Femur (tissue), 1 donor: ENCODE measurements at regions not wholly inside any gene's neighbourhood (a gene's known extent, or its start where the extent isn't known, plus 50 kb on each side); places are given as distances from the start of the nearest gene placed in this dataset.
"Not testable (repeated sequence)": the region's sequence is repeated elsewhere in the genome, so short reads cannot be mapped to it uniquely, and the experiment has no call there.

Experiments
- DNase-seq: peaks from one replicate; pipeline ENCODE4 v3.0.0-alpha.2; 2017

DNA sequence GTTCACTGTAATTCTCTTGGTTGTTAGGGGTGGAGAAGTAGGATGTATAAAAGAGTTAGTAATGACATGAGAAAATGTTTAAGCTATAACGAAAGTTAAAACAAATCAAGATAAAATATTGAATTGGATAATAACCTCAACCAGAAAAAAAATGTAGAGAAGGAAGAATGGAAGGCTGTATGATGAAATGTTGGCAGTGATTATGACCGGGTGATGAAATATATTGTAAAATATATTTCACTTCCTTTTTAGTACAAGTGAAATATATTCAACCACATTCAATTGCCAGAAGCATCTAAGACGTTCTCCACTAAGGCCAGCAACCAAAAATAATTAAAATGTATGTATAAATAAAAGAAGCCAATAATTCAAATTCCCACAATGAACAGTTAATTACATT, 309.3 kb upstream of the FGF13 start:
- no peak for DNase-seq

DNA sequence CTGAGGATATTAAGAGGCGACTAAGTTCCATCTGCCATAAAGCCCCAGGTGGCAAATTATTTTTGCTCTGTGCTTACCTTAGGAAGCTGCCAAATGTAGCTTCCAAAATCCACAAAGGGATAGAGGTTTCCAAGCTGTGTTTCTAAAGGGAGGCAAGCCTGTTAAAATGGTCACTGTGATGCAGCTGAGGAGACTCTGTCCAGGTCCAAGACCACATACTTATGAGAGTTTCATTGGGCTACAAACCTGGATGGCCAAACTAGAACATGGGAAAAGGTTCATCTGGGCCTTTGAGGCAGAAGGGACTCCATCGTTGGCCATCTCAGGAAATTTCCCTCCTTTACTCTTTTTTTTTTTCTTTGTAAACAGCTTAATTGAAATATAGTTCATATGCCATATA, 306.9 kb upstream of the FGF13 start:
- no peak for DNase-seq

DNA sequence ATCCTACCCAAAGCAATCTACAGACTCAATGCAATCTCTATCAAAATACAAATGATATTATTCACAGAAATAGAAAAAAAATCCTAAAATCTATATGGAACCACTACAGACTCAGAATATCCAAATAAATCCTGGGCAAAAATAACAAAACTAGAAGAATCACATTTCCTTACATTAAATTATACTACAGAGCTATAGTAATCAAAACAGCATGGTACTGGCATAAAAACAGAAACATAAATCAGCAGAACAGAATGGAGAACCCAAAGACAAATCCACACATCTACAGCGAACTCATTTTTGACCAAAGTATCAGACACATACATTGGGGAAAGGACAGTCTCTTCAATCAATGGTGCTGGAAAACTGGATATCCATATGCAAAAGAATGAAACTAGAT, 304.1 kb upstream of the FGF13 start:
- no peak for DNase-seq

DNA sequence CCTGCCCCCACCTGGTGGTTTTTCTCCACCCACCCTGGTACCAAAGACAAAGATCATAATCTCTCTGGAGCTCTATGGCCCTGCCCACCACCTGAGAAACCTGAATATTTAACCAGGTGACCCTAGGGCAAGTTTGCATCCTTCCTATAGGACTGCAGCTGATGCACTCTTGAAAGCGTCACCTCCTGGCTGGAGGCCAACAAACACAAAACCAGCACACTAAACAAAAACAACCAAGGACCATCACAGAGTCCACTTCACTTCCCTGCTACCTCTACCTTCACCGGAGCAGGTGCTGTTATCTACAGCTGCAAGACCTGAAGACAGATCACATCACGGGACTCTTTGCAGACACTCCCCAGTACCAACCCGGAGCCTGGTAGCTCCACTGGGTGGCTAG, 296.7 kb upstream of the FGF13 start:
- DNase-seq: no peak

DNA sequence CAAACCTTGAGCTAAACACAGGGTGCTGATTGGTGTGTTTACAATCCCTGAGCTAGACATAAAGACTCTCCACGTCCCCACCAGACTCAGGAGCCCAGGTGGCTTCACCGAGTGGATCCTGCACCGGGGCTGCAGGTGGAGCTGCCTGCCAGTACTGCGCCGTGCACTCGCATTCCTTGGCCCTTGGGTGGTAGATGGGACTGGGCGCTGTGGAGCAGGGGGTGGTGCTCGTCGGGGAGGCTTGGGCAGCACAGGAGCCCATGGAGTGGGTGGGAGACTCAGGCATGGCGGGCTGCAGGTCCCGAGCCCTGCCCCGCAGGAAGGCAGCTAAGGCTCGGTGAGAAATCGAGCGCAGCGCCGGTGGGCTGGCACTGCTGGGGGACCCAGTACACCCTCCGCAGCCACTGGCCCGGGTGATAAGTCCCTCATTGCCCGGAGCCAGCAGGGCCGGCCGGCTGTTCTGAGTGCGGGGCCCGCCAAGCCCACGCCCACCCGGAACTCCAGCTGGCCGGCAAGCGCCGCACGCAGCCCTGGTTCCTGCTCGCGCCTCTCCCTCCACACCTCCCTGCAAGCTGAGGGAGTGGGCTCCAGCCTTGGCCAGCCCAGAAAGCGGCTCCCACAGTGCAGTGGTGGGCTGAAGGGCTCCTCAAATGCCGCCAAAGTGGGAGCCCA, 292.5 kb upstream of the FGF13 start:
- not testable (repeated sequence) for DNase-seq

DNA sequence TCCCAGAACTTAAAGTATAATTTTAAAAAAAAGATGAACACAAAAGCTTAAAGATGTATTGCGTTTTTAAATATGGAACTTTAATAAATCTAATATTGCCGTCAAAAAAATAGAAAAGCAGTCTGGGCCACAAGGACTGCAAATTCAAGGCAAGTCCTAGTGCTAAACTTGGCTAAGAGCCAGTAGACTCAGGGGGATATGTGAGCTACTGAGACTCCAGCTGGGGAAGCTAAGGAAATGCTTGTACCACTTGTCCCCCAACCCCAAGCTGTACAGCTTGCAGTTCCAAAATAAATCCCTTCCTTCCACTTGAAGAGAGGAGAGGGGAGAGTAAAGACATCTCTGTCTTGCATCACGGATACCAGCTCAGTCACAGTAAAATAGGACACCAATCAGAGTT, 290.8 kb upstream of the FGF13 start:
- no peak for DNase-seq

DNA sequence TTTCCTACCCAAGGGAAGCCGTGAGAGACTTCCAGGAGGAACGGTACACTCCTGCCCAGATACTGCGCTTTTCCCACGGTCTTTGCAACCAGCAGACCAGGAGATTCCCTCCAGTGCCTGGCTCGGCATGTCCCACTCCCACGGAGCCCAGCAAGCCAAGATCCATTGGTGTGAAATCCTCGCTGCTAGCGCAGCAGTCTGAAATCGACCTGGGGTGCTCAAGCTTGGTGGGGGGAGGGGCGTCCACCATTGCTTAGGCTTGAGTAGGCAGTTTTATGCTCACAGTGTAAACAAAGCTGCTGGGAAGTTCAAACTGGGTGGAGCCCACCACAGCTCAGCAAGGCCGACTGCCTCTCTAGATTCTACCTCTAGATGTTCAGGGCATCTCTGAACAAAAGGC, 284.8 kb upstream of the FGF13 start:
- no peak for DNase-seq

DNA sequence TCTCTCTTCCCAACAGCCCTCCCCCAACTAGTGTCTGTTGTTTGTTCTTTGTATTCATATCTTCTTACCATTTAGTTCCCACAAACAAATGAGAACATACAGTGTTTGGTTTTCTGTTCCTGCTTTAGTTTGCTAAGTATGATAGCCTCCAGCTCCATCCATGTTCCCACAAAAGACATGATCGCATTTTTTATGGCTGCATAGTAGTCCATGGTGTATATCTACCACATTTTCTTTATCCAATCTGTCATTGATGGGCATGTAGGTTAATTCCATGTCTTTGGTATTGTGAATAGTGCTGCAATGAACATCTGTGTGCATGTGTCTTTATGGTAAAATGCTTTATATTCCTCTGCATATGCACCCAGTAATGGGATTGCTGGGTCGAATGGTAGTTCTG, 283.9 kb upstream of the FGF13 start:
- no peak for DNase-seq

DNA sequence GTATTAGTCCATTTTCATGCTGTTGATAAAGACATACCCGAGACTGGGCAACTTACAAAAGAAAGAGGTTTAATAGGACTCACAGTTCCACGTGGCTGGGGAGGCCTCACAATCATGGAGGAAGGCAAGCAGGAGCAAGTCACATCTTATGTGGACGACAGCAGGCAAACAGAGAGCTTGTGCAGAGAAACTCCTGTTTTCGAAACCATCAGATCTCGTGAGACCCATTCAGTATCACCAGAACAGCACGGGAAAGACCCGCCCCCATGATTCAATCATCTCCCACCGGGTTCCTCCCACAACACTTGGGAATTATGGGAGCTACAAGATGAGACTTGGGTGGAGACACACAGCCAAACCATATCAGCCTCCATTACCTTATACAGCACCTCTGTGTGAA, 278.9 kb upstream of the FGF13 start:
- not testable (repeated sequence) for DNase-seq

DNA sequence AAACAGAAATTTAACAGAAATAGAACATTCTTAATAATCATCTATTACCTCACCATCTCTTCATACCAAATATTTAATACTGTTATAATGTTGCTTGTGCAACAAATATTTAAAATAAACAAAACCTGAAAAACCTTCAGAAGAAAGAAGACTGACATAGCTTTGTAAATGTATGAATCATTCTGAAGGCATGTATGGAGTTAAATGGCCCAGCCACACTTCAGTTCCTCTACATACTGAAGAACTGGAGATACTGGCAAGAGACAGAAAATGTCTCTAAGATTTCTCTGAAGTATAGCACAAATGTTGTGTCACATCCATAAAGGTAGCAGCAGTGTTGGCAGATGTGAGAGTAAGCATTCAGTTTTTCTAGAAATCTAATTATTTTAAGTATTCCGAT, 275.3 kb upstream of the FGF13 start:
- no peak for DNase-seq

DNA sequence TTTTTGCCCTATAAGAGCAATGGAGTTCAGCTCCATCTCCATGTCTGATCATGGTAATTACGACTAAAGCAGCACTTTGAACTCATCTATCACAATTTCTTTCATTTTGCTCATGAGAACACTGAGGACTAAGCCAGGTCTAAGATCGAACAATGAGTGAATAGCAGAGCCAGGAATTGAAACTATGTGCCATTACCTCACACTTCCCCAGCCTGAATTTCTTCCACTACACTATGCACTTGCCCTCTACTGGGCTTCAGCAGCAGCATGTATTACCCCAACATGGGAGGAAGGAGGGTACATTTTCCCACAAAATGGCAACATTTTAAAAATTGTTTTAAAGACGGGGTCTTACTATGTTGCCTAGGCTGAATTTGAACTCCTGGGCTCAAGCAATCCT, 274.7 kb upstream of the FGF13 start:
- DNase-seq: no peak

DNA sequence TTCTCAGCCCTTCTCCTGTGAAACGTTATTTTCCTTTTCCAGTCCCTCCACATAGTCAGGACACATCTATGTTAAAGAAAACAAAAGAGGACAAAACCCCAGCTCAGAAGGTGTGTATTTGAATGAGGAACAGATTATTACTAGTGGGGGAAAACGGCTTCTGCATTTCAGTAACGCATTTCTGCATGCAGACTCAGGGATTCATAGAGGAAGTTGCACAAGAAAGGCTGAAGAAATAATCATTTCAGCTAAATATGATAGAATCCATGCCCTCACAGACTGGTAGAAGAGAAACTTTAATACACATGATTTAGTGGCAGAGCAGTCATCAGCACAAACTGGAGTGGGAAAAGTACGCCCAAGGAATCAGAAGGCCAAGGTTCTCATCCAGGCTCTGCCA, 270.8 kb upstream of the FGF13 start:
- no peak for DNase-seq

DNA sequence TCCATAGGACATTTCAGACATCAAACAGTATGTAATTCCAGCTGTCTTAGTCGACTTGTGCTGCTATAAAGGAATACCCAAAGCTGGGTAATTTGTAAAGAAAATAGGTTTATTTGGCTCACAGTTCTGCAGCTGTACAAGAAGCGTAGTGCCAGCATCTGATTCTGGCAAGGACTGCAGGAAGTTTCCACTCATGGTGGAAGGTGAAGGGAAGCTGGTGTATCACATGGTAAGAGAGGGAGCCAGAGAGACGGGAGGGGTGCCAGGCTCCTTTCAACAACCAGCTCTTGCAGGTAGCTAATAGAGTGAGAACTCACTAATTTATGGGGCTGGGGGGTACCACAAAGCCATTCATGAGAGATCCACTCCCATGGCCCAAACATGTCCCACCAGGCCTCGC, 253.0 kb upstream of the FGF13 start:
- DNase-seq: no peak

DNA sequence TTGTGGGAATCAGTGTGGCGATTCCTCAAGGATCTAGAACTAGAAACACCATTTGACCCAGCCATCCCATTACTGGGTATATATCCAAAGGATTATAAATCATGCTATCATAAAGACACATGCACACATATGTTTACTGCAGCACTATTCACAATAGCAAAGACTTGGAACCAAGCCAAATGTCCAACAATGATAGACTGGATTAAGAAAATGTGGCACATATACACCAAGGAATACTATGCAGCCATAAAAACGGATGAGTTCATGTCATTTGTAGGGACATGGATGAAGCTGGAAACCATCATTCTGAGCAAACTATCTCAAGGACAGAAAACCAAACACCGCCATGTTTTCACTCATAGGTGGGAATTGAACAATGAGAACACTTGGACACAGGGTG, 250.9 kb upstream of the FGF13 start:
- DNase-seq: not testable (repeated sequence)

DNA sequence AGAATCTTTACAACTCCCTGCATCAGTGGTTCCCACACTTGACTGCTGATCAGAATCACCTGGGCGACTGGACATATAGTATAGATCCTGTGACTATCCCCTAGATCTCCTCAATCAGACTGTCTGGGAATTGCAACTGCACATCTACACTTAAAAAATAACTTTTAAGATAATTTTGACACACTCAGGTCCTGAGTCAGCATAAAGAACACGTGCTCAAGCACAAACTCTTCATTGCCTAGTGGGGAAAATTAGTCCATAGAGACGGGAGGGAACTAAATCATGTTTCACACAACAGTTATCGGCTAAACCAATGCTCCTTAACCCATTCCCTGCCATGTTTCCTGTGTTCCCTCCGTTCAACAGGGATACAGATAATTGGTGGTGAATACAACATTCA, 243.5 kb upstream of the FGF13 start:
- no peak for DNase-seq

DNA sequence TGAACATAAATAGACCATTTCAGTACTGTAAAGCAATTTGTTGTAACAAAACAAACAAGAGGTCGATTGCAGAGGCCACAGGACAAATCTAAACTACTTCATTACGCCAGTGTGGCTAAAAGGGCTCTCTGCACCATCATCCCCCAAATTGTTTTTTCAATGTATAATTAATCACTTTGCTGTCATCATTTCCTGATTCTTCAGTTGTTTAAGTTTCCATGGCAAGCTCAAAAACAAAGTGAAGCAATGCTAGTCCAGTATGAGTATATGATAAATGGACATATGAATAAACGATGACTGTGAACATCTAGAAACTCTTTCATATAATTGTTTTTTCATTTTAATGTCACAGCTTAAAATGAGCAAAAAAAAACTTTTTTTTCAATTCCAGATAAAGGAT, 235.4 kb upstream of the FGF13 start:
- DNase-seq: no peak

DNA sequence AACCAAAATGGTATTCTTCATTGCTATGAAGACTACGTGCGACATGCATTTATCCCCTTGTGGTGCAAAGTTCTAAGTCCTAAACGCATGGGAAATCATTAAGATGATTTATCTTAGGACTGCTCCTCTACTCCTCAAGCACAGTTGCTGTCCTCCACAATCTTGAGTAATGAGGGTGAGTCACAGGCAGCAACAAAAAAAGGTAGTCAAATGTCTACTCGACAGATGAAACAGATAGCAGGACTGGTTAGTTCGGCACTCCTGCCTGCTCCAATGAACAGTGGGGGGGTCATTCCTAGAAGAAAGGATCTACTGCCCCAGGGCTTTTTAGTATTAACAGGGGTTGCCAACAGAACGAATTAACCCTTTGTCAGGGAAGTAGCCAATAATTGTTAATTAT, 233.7 kb upstream of the FGF13 start:
- DNase-seq: no peak

DNA sequence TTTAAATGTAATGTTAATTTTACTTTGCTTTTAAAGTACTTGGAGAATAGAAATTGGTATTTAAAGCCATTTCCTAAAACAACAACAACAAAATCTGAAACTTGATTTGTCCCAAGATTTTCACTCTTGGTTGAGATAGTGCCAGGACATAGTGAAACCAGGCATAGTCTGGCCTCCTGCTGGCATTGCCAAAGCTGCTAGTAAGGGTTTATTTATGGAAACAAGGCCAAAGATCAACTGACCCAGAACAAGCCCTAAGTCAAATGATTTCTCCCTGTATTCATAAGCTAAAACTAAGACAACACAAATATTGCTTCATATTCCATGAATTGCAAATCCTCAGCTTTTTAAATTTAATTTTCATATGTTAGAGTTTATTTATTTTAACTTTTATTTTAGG, 227.5 kb upstream of the FGF13 start:
- no peak for DNase-seq

DNA sequence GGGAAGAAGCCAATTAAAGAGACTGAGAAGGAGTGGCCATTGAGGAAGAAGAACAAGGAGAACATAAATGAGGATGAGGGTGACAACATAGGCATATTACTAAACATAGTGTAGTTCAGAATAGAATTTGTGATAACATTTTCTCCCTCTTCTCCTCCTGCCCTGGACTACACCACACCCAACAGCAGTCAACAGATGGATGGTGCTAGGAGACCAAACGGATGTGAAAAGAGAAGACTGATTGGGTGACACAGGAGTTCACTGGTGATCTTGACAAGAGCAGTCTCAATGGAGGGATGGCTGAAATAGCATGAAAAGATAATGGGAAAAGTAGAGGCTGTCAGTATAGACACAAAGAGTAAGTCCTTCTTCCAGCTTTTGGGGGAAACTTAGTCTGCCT, 226.5 kb upstream of the FGF13 start:
- no peak for DNase-seq

DNA sequence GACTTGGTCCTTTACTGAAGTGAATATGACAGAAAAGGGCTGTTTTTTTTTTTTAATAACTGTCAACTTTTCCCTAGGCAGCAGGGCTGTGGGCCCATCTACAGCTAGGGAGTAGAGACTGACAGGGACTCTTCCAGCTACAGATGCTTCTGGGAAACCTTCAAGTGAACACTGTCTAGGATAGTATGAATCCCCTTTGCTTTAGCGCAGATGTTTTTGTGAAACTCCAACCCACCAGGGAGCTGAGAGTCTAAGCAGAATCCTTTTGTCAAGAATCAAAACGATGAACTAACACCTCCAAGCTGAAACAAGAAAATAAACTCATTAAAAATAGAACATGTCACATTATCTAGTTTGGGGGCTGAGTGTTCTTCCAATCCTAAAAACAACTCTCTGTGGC, 219.7 kb upstream of the FGF13 start:
- no peak for DNase-seq

DNA sequence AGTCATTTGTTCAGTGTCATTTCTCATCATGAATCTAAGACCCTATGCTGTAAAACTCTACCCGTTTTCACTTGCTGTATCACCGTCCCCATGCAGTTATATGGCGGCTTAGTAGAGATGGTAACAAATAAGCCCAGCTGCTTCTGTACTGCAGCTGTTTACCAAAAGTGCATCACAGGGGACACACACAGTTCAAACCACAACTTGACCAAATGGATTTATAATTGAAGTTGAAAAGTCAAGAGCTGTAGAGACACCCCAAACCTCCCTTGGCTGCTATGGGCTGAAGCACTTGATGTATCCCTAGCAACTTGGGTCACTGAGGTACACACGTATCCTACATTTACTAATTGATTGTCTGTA, 219.0 kb upstream of the FGF13 start:
- peak; percentile 27 for DNase-seq

DNA sequence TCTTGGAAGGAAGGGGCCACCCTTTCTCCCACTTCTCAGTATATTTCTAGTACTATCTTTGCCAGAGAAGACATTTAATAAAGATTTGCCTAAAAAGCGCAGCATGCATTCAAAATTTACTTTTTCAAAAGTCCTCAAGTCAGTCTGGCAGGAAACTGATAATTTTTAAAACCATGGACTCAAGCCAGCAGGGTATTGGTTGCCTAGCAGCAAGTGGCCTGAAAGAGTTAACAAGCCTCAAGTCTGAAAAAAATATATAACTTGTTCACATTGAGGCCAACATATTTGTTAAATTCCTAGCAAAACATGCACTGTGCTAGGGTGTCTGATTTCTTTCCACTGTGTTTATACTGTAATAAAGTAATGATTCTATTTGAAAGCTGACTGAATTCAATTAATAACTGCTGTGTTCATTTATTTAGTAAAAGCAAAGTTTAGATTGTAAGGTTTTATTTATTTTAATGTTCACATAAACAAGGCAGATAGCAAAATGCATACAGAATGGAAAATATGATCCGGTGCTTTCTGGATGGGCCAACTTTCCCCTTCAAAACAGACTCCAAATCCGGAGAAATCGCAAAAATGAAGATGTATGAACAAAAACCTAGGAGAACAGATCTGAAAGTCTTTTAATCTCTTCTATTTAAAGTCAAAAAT, 218.5 kb upstream of the FGF13 start:
- no peak for DNase-seq

DNA sequence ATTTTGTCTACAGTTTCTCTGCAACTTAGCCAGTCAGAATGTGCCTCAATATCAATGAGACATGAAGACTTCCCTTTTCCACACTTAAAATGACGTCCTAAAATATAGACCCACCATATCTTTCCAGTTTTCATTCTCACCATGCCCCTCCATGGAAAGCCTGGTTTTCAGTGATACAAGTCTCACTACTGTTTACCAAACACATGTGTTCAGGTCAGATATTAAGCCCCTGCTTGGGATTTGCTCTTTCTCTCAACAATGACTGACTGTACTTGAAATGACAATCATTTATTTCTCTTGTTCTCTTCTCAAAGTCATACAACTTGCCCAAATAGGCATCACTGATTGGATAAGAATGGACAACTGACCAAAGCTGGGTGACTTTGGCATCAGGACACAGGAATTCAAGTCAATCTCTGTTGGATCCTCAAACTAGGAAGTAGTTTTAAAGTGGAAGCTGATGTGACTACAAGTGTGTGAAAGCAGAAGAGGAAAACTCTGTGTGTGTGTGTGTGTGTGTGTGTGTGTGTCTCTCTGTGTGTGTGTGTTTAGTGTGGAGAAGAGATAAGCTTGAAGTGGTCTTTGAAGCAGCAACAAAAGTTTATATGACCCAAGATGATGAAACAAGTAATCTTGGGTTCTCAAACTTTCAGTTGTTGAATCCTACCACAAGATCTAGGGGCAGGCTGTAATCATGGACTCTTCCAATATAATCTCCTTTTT, 217.4 kb upstream of the FGF13 start:
- DNase-seq: no peak

DNA sequence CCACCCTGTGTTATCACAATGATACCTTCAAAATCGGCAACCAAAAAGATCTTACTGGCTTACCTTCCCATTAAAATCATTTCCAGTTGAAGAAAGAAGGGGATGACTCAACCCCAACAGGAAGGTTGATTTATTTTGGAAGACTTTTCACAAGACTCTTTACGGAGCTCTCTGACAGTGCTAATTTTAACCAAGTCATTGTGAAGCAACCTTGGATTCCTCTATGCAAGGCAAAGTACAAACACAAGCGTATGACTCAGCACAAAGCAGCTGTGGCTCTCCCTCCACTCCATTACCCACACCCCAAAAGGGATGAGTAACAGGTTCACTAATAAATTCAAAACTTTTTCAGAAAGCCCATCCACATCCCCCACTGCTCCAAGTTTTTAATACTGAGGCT, 213.8 kb upstream of the FGF13 start:
- no peak for DNase-seq

DNA sequence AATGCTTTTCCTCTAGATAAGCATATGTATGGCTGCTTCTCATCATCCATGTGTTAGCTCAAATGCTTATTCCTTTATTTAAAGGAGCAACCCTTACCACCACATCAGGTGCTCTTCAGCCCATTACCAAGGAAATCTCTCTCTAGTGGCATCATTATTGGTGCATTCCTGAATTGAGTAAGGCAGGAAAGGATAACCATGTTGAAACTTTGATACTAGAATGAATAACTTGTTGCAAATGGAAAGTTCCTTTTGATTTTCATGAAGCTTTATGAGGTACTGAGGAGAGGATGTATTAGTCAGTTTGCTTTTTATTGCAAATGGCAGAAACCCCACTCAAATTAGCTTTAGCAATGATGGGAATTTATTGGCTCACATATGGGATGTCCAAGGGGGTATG, 212.3 kb upstream of the FGF13 start:
- no peak for DNase-seq
